ENCODE measurements at regions not wholly inside any gene's neighbourhood (a gene's known extent, or its start where the extent isn't known, plus 50 kb on each side); places are given as distances from the start of the nearest gene placed in this dataset.

GRCh38 chr10:3475367-3475766, 302.8 kb upstream of the PITRM1 start:
- Histone ChIP-seq H3K4me1 (ENCODE audit: control insufficient read depth in 2 of 2, insufficient read depth in 2 of 2, low read length in 2 of 2) (peaks cover 7 to 10% of the 10 kb centered on the region in 2 donors), H3K9me3 (ENCODE audit: control insufficient read depth in 2 of 2, low read length in 2 of 2) (no peaks in the 10 kb centered on the region), H3K27me3 (ENCODE audit: control insufficient read depth in 2 of 2, insufficient read depth in 2 of 2, low read length in 2 of 2) (no peaks in the 10 kb centered on the region), H3K36me3 (ENCODE audit: control insufficient read depth in 2 of 2, insufficient read depth in 2 of 2, low read length in 2 of 2) (no peaks in the 10 kb centered on the region), H3K9ac (ENCODE audit: low read depth in 1 of 2, low read length in 2 of 2) (no peak overlapping the region), H3K4me3 (ENCODE audit: low read length in 2 of 2) (no peak overlapping the region), H3K27ac (ENCODE audit: low read depth in 2 of 2, low read length in 2 of 2) (no peak overlapping the region)

GRCh38 chr10:3474266-3474665, 301.7 kb upstream of the PITRM1 start:
- no peak overlapping the region for H3K4me3 ChIP-seq (ENCODE audit: low read length in 2 of 2)
- H3K27me3 ChIP-seq (ENCODE audit: control insufficient read depth in 2 of 2, insufficient read depth in 2 of 2, low read length in 2 of 2), result no peaks in the 10 kb centered on the region
- H3K4me1 ChIP-seq (ENCODE audit: control insufficient read depth in 2 of 2, insufficient read depth in 2 of 2, low read length in 2 of 2), result peaks cover 7 to 13% of the 10 kb centered on the region in 2 donors
- no peak overlapping the region for H3K27ac ChIP-seq (ENCODE audit: low read depth in 2 of 2, low read length in 2 of 2)
- H3K36me3 ChIP-seq (ENCODE audit: control insufficient read depth in 2 of 2, insufficient read depth in 2 of 2, low read length in 2 of 2), result no peaks in the 10 kb centered on the region
- no peaks in the 10 kb centered on the region for H3K9me3 ChIP-seq (ENCODE audit: control insufficient read depth in 2 of 2, low read length in 2 of 2)
- H3K9ac ChIP-seq (ENCODE audit: low read depth in 1 of 2, low read length in 2 of 2), result no peak overlapping the region

GRCh38 chr10:3473271-3473670, 300.7 kb upstream of the PITRM1 start:
- H3K27me3 ChIP-seq (ENCODE audit: control insufficient read depth in 2 of 2, insufficient read depth in 2 of 2, low read length in 2 of 2), result no peaks in the 10 kb centered on the region
- peaks cover 7 to 14% of the 10 kb centered on the region in 2 donors for H3K4me1 ChIP-seq (ENCODE audit: control insufficient read depth in 2 of 2, insufficient read depth in 2 of 2, low read length in 2 of 2)
- peak overlapping the region in 1 of 2 donors; percentile 79 for H3K27ac ChIP-seq (ENCODE audit: low read depth in 2 of 2, low read length in 2 of 2)
- H3K9me3 ChIP-seq (ENCODE audit: control insufficient read depth in 2 of 2, low read length in 2 of 2), result no peaks in the 10 kb centered on the region
- no peak overlapping the region for H3K9ac ChIP-seq (ENCODE audit: low read depth in 1 of 2, low read length in 2 of 2)
- no peaks in the 10 kb centered on the region for H3K36me3 ChIP-seq (ENCODE audit: control insufficient read depth in 2 of 2, insufficient read depth in 2 of 2, low read length in 2 of 2)
- no peak overlapping the region for H3K4me3 ChIP-seq (ENCODE audit: low read length in 2 of 2)

GRCh38 chr10:3472287-3473051, 299.9 kb upstream of the PITRM1 start:
- Histone ChIP-seq H3K9me3 (ENCODE audit: control insufficient read depth in 2 of 2, low read length in 2 of 2) (no peaks in the 10 kb centered on the region), H3K36me3 (ENCODE audit: control insufficient read depth in 2 of 2, insufficient read depth in 2 of 2, low read length in 2 of 2) (no peaks in the 10 kb centered on the region), H3K4me3 (ENCODE audit: low read length in 2 of 2) (peak overlapping the region; percentile 59 to 73), H3K4me1 (ENCODE audit: control insufficient read depth in 2 of 2, insufficient read depth in 2 of 2, low read length in 2 of 2) (peaks cover 8 to 14% of the 10 kb centered on the region in 2 donors), H3K9ac (ENCODE audit: low read depth in 1 of 2, low read length in 2 of 2) (peak overlapping the region; percentile 45 to 63), H3K27ac (ENCODE audit: low read depth in 2 of 2, low read length in 2 of 2) (peak overlapping the region; percentile 79), H3K27me3 (ENCODE audit: control insufficient read depth in 2 of 2, insufficient read depth in 2 of 2, low read length in 2 of 2) (no peaks in the 10 kb centered on the region)

GRCh38 chr10:3471927-3472286, 299.3 kb upstream of the PITRM1 start:
- peak overlapping the region; percentile 45 to 63 for H3K9ac ChIP-seq (ENCODE audit: low read depth in 1 of 2, low read length in 2 of 2)

GRCh38 chr10:3471472-3471871, 298.9 kb upstream of the PITRM1 start:
- H3K27me3 ChIP-seq (ENCODE audit: control insufficient read depth in 2 of 2, insufficient read depth in 2 of 2, low read length in 2 of 2), result no peaks in the 10 kb centered on the region
- peaks cover 15 to 18% of the 10 kb centered on the region in 2 donors for H3K4me1 ChIP-seq (ENCODE audit: control insufficient read depth in 2 of 2, insufficient read depth in 2 of 2, low read length in 2 of 2)
- H3K9ac ChIP-seq (ENCODE audit: low read depth in 1 of 2, low read length in 2 of 2), result no peak overlapping the region
- H3K4me3 ChIP-seq (ENCODE audit: low read length in 2 of 2), result no peak overlapping the region
- no peaks in the 10 kb centered on the region for H3K9me3 ChIP-seq (ENCODE audit: control insufficient read depth in 2 of 2, low read length in 2 of 2)
- H3K36me3 ChIP-seq (ENCODE audit: control insufficient read depth in 2 of 2, insufficient read depth in 2 of 2, low read length in 2 of 2), result no peaks in the 10 kb centered on the region
- peak overlapping the region; percentile 79 for H3K27ac ChIP-seq (ENCODE audit: low read depth in 2 of 2, low read length in 2 of 2)

More at GRCh38 chr10:3471927-3472286, 299.3 kb upstream of the PITRM1 start:
- H3K36me3 ChIP-seq (ENCODE audit: control insufficient read depth in 2 of 2, insufficient read depth in 2 of 2, low read length in 2 of 2), result no peaks in the 10 kb centered on the region
- peak overlapping the region; percentile 59 to 73 for H3K4me3 ChIP-seq (ENCODE audit: low read length in 2 of 2)
- peak overlapping the region; percentile 79 for H3K27ac ChIP-seq (ENCODE audit: low read depth in 2 of 2, low read length in 2 of 2)
- no peaks in the 10 kb centered on the region for H3K27me3 ChIP-seq (ENCODE audit: control insufficient read depth in 2 of 2, insufficient read depth in 2 of 2, low read length in 2 of 2)
- H3K9me3 ChIP-seq (ENCODE audit: control insufficient read depth in 2 of 2, low read length in 2 of 2), result no peaks in the 10 kb centered on the region
- peaks cover 13 to 18% of the 10 kb centered on the region in 2 donors for H3K4me1 ChIP-seq (ENCODE audit: control insufficient read depth in 2 of 2, insufficient read depth in 2 of 2, low read length in 2 of 2)

GRCh38 chr10:3470191-3470590, 297.6 kb upstream of the PITRM1 start:
- no peak overlapping the region for H3K27ac ChIP-seq (ENCODE audit: low read depth in 2 of 2, low read length in 2 of 2)
- no peaks in the 10 kb centered on the region for H3K36me3 ChIP-seq (ENCODE audit: control insufficient read depth in 2 of 2, insufficient read depth in 2 of 2, low read length in 2 of 2)
- peaks cover 21 to 26% of the 10 kb centered on the region in 2 donors for H3K4me1 ChIP-seq (ENCODE audit: control insufficient read depth in 2 of 2, insufficient read depth in 2 of 2, low read length in 2 of 2)
- no peak overlapping the region for H3K4me3 ChIP-seq (ENCODE audit: low read length in 2 of 2)
- no peaks in the 10 kb centered on the region for H3K9me3 ChIP-seq (ENCODE audit: control insufficient read depth in 2 of 2, low read length in 2 of 2)
- H3K9ac ChIP-seq (ENCODE audit: low read depth in 1 of 2, low read length in 2 of 2), result no peak overlapping the region
- no peaks in the 10 kb centered on the region for H3K27me3 ChIP-seq (ENCODE audit: control insufficient read depth in 2 of 2, insufficient read depth in 2 of 2, low read length in 2 of 2)

GRCh38 chr10:3469639-3470020, 297.0 kb upstream of the PITRM1 start:
- Histone ChIP-seq H3K27me3 (ENCODE audit: control insufficient read depth in 2 of 2, insufficient read depth in 2 of 2, low read length in 2 of 2) (no peaks in the 10 kb centered on the region), H3K36me3 (ENCODE audit: control insufficient read depth in 2 of 2, insufficient read depth in 2 of 2, low read length in 2 of 2) (no peaks in the 10 kb centered on the region), H3K27ac (ENCODE audit: low read depth in 2 of 2, low read length in 2 of 2) (peak overlapping the region; percentile 59 to 71), H3K4me1 (ENCODE audit: control insufficient read depth in 2 of 2, insufficient read depth in 2 of 2, low read length in 2 of 2) (peaks cover 26% of the 10 kb centered on the region in 2 donors), H3K9ac (ENCODE audit: low read depth in 1 of 2, low read length in 2 of 2) (no peak overlapping the region), H3K4me3 (ENCODE audit: low read length in 2 of 2) (no peak overlapping the region), H3K9me3 (ENCODE audit: control insufficient read depth in 2 of 2, low read length in 2 of 2) (no peaks in the 10 kb centered on the region)

- H3K27me3 ChIP-seq (ENCODE audit: control insufficient read depth in 2 of 2, insufficient read depth in 2 of 2, low read length in 2 of 2), result no peaks in the 10 kb centered on the region
- peaks cover 26% of the 10 kb centered on the region in 2 donors for H3K4me1 ChIP-seq (ENCODE audit: control insufficient read depth in 2 of 2, insufficient read depth in 2 of 2, low read length in 2 of 2)
- H3K4me3 ChIP-seq (ENCODE audit: low read length in 2 of 2), result no peak overlapping the region
- H3K9me3 ChIP-seq (ENCODE audit: control insufficient read depth in 2 of 2, low read length in 2 of 2), result no peaks in the 10 kb centered on the region
- H3K9ac ChIP-seq (ENCODE audit: low read depth in 1 of 2, low read length in 2 of 2), result no peak overlapping the region
- H3K27ac ChIP-seq (ENCODE audit: low read depth in 2 of 2, low read length in 2 of 2), result peak overlapping the region; percentile 59 to 71
- H3K36me3 ChIP-seq (ENCODE audit: control insufficient read depth in 2 of 2, insufficient read depth in 2 of 2, low read length in 2 of 2), result no peaks in the 10 kb centered on the region
These were observed 296.5 kb upstream of the PITRM1 start for GRCh38 chr10:3468919-3469638.
